ENCODE measurements at regions not wholly inside any gene's neighbourhood (a gene's known extent, or its start where the extent isn't known, plus 50 kb on each side); places are given as distances from the start of the nearest gene placed in this dataset.

GRCh38 chr13:73861136-73861535, 273.1 kb downstream of the KLF12 start:
- TF ChIP-seq, protein P1, sequence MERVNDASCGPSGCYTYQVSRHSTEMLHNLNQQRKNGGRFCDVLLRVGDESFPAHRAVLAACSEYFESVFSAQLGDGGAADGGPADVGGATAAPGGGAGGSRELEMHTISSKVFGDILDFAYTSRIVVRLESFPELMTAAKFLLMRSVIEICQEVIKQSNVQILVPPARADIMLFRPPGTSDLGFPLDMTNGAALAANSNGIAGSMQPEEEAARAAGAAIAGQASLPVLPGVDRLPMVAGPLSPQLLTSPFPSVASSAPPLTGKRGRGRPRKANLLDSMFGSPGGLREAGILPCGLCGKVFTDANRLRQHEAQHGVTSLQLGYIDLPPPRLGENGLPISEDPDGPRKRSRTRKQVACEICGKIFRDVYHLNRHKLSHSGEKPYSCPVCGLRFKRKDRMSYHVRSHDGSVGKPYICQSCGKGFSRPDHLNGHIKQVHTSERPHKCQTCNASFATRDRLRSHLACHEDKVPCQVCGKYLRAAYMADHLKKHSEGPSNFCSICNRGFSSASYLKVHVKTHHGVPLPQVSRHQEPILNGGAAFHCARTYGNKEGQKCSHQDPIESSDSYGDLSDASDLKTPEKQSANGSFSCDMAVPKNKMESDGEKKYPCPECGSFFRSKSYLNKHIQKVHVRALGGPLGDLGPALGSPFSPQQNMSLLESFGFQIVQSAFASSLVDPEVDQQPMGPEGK (CRISPR knock-in tag; IDR thresholded peaks at IDR 0.05; ENCODE audit: borderline replicate concordance): no peak
- TF ChIP-seq ZNF8 (CRISPR knock-in tag; IDR thresholded peaks at IDR 0.05) (no peak), GLIS3 (CRISPR knock-in tag; IDR thresholded peaks at IDR 0.05) (no peak), ZC3H10 (CRISPR knock-in tag; IDR thresholded peaks at IDR 0.05) (no peak), ZFP30 (CRISPR knock-in tag; IDR thresholded peaks at IDR 0.05) (no peak), CSRNP3 (CRISPR knock-in tag; IDR thresholded peaks at IDR 0.05) (no peak), SNAI2 (CRISPR knock-in tag; IDR thresholded peaks at IDR 0.05) (no peak)
